ENCODE measurements at regions not wholly inside any gene's neighbourhood (a gene's known extent, or its start where the extent isn't known, plus 50 kb on each side); places are given as distances from the start of the nearest gene placed in this dataset.

DNA sequence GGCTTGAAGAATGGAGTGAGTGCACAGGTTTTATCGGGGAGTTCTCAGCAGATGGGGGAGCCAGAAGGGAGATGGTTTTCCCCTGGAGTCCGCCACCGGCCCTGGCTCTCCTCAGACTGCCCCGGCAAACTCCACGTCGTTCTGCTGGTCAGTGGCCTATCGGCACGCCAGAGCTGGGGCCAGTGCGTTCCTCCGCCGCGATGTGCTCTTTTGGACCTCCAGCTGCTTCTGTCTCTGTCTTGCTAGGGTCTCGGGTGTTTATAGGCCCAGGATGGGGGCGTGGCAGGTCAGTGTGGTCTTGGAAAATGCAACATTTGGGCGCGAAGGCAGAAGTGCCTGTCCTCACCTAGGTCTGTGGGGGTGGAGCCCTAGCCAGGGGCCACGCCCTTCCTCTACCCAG is 53.0 kb upstream of the ADTRP start:
- H3K36me3 ChIP-seq (replicated peaks in 1 of 2; ENCODE audit: control insufficient read depth in 2 of 2, insufficient read depth in 2 of 2, low read length in 2 of 2), result no peaks in the 10 kb centered on the region
- no peak overlapping the region for H4K8ac ChIP-seq (ENCODE audit: low read depth, low read length)
- no peak overlapping the region for H2BK12ac ChIP-seq (ENCODE audit: low read length)
- no peak overlapping the region for H3K23ac ChIP-seq (ENCODE audit: low read depth, low read length, poor library complexity)
- H3K4me2 ChIP-seq (ENCODE audit: insufficient read depth, low read length, poor library complexity, severe bottlenecking), result no peak overlapping the region
- H3K9me3 ChIP-seq (replicated peaks in 1 of 2; ENCODE audit: control insufficient read depth in 2 of 2, insufficient read depth in 1 of 2, low read depth in 1 of 2, low read length in 2 of 2), result no peaks in the 10 kb centered on the region
- DNase-seq (ENCODE audit: low spot score), result no peak
- H2AK5ac ChIP-seq (ENCODE audit: low read depth, low read length), result no peak overlapping the region
- peaks cover 0 to 6% of the 10 kb centered on the region in 2 donors for H3K4me1 ChIP-seq (ENCODE audit: control insufficient read depth in 2 of 2, insufficient read depth in 1 of 2, low read depth in 1 of 2, low read length in 2 of 2)
- H2AFZ ChIP-seq (ENCODE audit: low read length), result no peak overlapping the region
- no peaks in the 10 kb centered on the region for H3K79me1 ChIP-seq (ENCODE audit: low read depth, low read length)
- no peak overlapping the region for H3K27ac ChIP-seq (replicated peaks; ENCODE audit: low read length)
- H3K9ac ChIP-seq (ENCODE audit: low read depth, low read length, poor library complexity), result no peak overlapping the region
- WGBS, 2 donors (ENCODE audit: extremely low coverage in 2 of 2, insufficient read length in 2 of 2, insufficient replicate concordance in 1 of 2), result no CpG with 5 or more reads among the region's 17 CpGs
- H2BK15ac ChIP-seq (ENCODE audit: low read length), result no peak overlapping the region
- H2BK5ac ChIP-seq (ENCODE audit: low read length), result no peak overlapping the region
- H3K18ac ChIP-seq (ENCODE audit: low read length), result no peak overlapping the region
- no peak overlapping the region for H4K91ac ChIP-seq (ENCODE audit: low read depth, low read length, poor library complexity)
- H3K4ac ChIP-seq (ENCODE audit: low read length), result no peak overlapping the region
- H2BK120ac ChIP-seq (ENCODE audit: low read depth, low read length), result no peak overlapping the region
- H3K14ac ChIP-seq (ENCODE audit: low read length), result no peak overlapping the region
- no peak overlapping the region for H3K4me3 ChIP-seq (ENCODE audit: low read length in 2 of 2)
- H3K27me3 ChIP-seq (ENCODE audit: control insufficient read depth in 3 of 3, insufficient read depth in 3 of 3, low read depth in 1 of 3, low read length in 3 of 3), result no peaks in the 10 kb centered on the region

GRCh38 chr6:11830520-11830919 is 51.9 kb upstream of the ADTRP start:
- Histone ChIP-seq H3K18ac (ENCODE audit: low read length) (no peak overlapping the region), H2AFZ (ENCODE audit: low read length) (no peak overlapping the region), H3K4ac (ENCODE audit: low read length) (no peak overlapping the region), H3K14ac (ENCODE audit: low read length) (no peak overlapping the region), H2BK5ac (ENCODE audit: low read length) (no peak overlapping the region), H3K9me3 (replicated peaks in 1 of 2; ENCODE audit: control insufficient read depth in 2 of 2, insufficient read depth in 1 of 2, low read depth in 1 of 2, low read length in 2 of 2) (no peaks in the 10 kb centered on the region), H3K9ac (ENCODE audit: low read depth, low read length, poor library complexity) (no peak overlapping the region), H3K27me3 (ENCODE audit: control insufficient read depth in 3 of 3, insufficient read depth in 3 of 3, low read depth in 1 of 3, low read length in 3 of 3) (no peaks in the 10 kb centered on the region), H3K4me1 (ENCODE audit: control insufficient read depth in 2 of 2, insufficient read depth in 1 of 2, low read depth in 1 of 2, low read length in 2 of 2) (peaks cover 0 to 6% of the 10 kb centered on the region in 2 donors), H3K36me3 (replicated peaks in 1 of 2; ENCODE audit: control insufficient read depth in 2 of 2, insufficient read depth in 2 of 2, low read length in 2 of 2) (no peaks in the 10 kb centered on the region), H3K27ac (replicated peaks; ENCODE audit: low read length) (no peak overlapping the region), H2AK5ac (ENCODE audit: low read depth, low read length) (no peak overlapping the region), H2BK15ac (ENCODE audit: low read length) (no peak overlapping the region), H3K4me2 (ENCODE audit: insufficient read depth, low read length, poor library complexity, severe bottlenecking) (no peak overlapping the region), H3K23ac (ENCODE audit: low read depth, low read length, poor library complexity) (no peak overlapping the region), H4K91ac (ENCODE audit: low read depth, low read length, poor library complexity) (no peak overlapping the region), H3K4me3 (ENCODE audit: low read length in 2 of 2) (no peak overlapping the region), H2BK12ac (ENCODE audit: low read length) (no peak overlapping the region), H2BK120ac (ENCODE audit: low read depth, low read length) (no peak overlapping the region), H4K8ac (ENCODE audit: low read depth, low read length) (no peak overlapping the region), H3K79me1 (ENCODE audit: low read depth, low read length) (no peaks in the 10 kb centered on the region)
- no peak for DNase-seq (ENCODE audit: low spot score)
- WGBS, 2 donors (ENCODE audit: extremely low coverage in 2 of 2, insufficient read length in 2 of 2, insufficient replicate concordance in 1 of 2), result no CpG with 5 or more reads among the region's 3 CpGs

- Histone ChIP-seq H2BK15ac (ENCODE audit: low read length) (no peak overlapping the region), H2AK5ac (ENCODE audit: low read depth, low read length) (no peak overlapping the region), H3K36me3 (replicated peaks in 1 of 2; ENCODE audit: control insufficient read depth in 2 of 2, insufficient read depth in 2 of 2, low read length in 2 of 2) (no peaks in the 10 kb centered on the region), H3K18ac (ENCODE audit: low read length) (no peak overlapping the region), H2AFZ (ENCODE audit: low read length) (no peak overlapping the region), H3K9me3 (replicated peaks in 1 of 2; ENCODE audit: control insufficient read depth in 2 of 2, insufficient read depth in 1 of 2, low read depth in 1 of 2, low read length in 2 of 2) (no peaks in the 10 kb centered on the region), H3K4me1 (ENCODE audit: control insufficient read depth in 2 of 2, insufficient read depth in 1 of 2, low read depth in 1 of 2, low read length in 2 of 2) (peaks cover 0 to 6% of the 10 kb centered on the region in 2 donors), H4K91ac (ENCODE audit: low read depth, low read length, poor library complexity) (no peak overlapping the region), H4K8ac (ENCODE audit: low read depth, low read length) (no peak overlapping the region), H3K27me3 (ENCODE audit: control insufficient read depth in 3 of 3, insufficient read depth in 3 of 3, low read depth in 1 of 3, low read length in 3 of 3) (no peaks in the 10 kb centered on the region), H3K4me2 (ENCODE audit: insufficient read depth, low read length, poor library complexity, severe bottlenecking) (no peak overlapping the region), H3K4me3 (ENCODE audit: low read length in 2 of 2) (no peak overlapping the region), H3K79me1 (ENCODE audit: low read depth, low read length) (no peaks in the 10 kb centered on the region), H3K27ac (replicated peaks; ENCODE audit: low read length) (no peak overlapping the region), H3K23ac (ENCODE audit: low read depth, low read length, poor library complexity) (no peak overlapping the region), H3K9ac (ENCODE audit: low read depth, low read length, poor library complexity) (no peak overlapping the region), H3K14ac (ENCODE audit: low read length) (no peak overlapping the region), H2BK120ac (ENCODE audit: low read depth, low read length) (no peak overlapping the region), H2BK5ac (ENCODE audit: low read length) (no peak overlapping the region), H2BK12ac (ENCODE audit: low read length) (no peak overlapping the region), H3K4ac (ENCODE audit: low read length) (no peak overlapping the region)
- no peak for DNase-seq (ENCODE audit: low spot score)
- no CpG with 5 or more reads among the region's 3 CpGs for WGBS, 2 donors (ENCODE audit: extremely low coverage in 2 of 2, insufficient read length in 2 of 2, insufficient replicate concordance in 1 of 2)
Measured at GRCh38 chr6:11830105-11830504, 51.5 kb upstream of the ADTRP start.

DNA sequence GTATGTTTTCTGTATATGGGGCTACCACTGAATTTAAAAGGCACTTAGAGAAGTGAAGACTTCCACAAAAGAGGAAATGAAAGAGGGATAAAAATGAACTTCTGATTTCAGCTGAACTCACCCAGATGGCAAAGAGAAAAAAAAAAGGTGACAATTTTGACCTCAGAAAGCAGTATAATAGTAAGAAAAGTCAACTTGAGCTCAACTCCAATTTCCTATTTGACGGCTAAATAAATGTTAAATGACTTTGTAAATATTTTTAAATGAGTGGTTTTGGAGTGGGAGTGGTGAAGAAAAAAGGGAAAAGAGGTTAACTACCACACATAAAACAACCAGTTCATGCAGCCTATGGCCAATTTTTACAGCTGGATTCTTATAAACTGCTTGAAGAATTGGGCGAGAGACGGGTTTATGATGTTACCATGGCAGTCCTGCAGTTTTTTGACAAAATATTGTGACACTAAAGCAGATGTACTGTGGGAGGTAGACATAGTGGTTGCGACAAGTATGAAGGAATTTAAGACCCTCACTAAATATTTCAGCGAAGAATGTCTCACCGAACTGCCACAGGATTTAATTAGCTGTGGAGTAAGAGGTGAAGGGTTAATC is 49.8 kb upstream of the ADTRP start:
- H3K9ac ChIP-seq (ENCODE audit: low read depth, low read length, poor library complexity), result no peak overlapping the region
- H3K23ac ChIP-seq (ENCODE audit: low read depth, low read length, poor library complexity), result no peak overlapping the region
- no peak overlapping the region for H2AFZ ChIP-seq (ENCODE audit: low read length)
- H3K14ac ChIP-seq (ENCODE audit: low read length), result no peak overlapping the region
- no peak overlapping the region for H2AK5ac ChIP-seq (ENCODE audit: low read depth, low read length)
- H2BK120ac ChIP-seq (ENCODE audit: low read depth, low read length), result no peak overlapping the region
- H2BK12ac ChIP-seq (ENCODE audit: low read length), result no peak overlapping the region
- no peak overlapping the region for H3K4me3 ChIP-seq (ENCODE audit: low read length in 2 of 2)
- H2BK5ac ChIP-seq (ENCODE audit: low read length), result no peak overlapping the region
- no peak overlapping the region for H2BK15ac ChIP-seq (ENCODE audit: low read length)
- H4K91ac ChIP-seq (ENCODE audit: low read depth, low read length, poor library complexity), result no peak overlapping the region
- no peaks in the 10 kb centered on the region for H3K79me1 ChIP-seq (ENCODE audit: low read depth, low read length)
- H3K9me3 ChIP-seq (replicated peaks in 1 of 2; ENCODE audit: control insufficient read depth in 2 of 2, insufficient read depth in 1 of 2, low read depth in 1 of 2, low read length in 2 of 2), result no peaks in the 10 kb centered on the region
- no peak overlapping the region for H3K4me2 ChIP-seq (ENCODE audit: insufficient read depth, low read length, poor library complexity, severe bottlenecking)
- no CpG with 5 or more reads among the region's 6 CpGs for WGBS, 2 donors (ENCODE audit: extremely low coverage in 2 of 2, insufficient read length in 2 of 2, insufficient replicate concordance in 1 of 2)
- peaks cover 0 to 3% of the 10 kb centered on the region in 2 donors for H3K4me1 ChIP-seq (ENCODE audit: control insufficient read depth in 2 of 2, insufficient read depth in 1 of 2, low read depth in 1 of 2, low read length in 2 of 2)
- no peak overlapping the region for H3K18ac ChIP-seq (ENCODE audit: low read length)
- H3K27me3 ChIP-seq (ENCODE audit: control insufficient read depth in 3 of 3, insufficient read depth in 3 of 3, low read depth in 1 of 3, low read length in 3 of 3), result no peaks in the 10 kb centered on the region
- H3K36me3 ChIP-seq (replicated peaks in 1 of 2; ENCODE audit: control insufficient read depth in 2 of 2, insufficient read depth in 2 of 2, low read length in 2 of 2), result no peaks in the 10 kb centered on the region
- H3K4ac ChIP-seq (ENCODE audit: low read length), result no peak overlapping the region
- no peak for DNase-seq (ENCODE audit: low spot score)
- no peak overlapping the region for H4K8ac ChIP-seq (ENCODE audit: low read depth, low read length)
- no peak overlapping the region for H3K27ac ChIP-seq (replicated peaks; ENCODE audit: low read length)
